ENCODE measurements at regions not wholly inside any gene's neighbourhood (a gene's known extent, or its start where the extent isn't known, plus 50 kb on each side); places are given as distances from the start of the nearest gene placed in this dataset.
"Not testable (repeated sequence)": the region's sequence is repeated elsewhere in the genome, so short reads cannot be mapped to it uniquely, and the experiment has no call there.

- no peak for DNase-seq (ENCODE audit: low spot score)
Observed at GRCh38 chr1:221575605-221576004, 166.3 kb downstream of the DUSP10 start.

GRCh38 chr1:221576268-221576667 lies 165.6 kb downstream of the DUSP10 start:
- DNase-seq (ENCODE audit: low spot score): no peak

GRCh38 chr1:221583465-221583864 lies 158.4 kb downstream of the DUSP10 start:
- no peak for DNase-seq (ENCODE audit: low spot score)

- DNase-seq (ENCODE audit: low spot score): not testable (repeated sequence)
Observed at GRCh38 chr1:221587013-221587412, 154.9 kb downstream of the DUSP10 start.

- not testable (repeated sequence) for DNase-seq (ENCODE audit: low spot score)
Observed at GRCh38 chr1:221591250-221591649, 150.6 kb downstream of the DUSP10 start.

GRCh38 chr1:221594576-221594975 lies 147.3 kb downstream of the DUSP10 start:
- no peak for DNase-seq (ENCODE audit: low spot score)

DNA sequence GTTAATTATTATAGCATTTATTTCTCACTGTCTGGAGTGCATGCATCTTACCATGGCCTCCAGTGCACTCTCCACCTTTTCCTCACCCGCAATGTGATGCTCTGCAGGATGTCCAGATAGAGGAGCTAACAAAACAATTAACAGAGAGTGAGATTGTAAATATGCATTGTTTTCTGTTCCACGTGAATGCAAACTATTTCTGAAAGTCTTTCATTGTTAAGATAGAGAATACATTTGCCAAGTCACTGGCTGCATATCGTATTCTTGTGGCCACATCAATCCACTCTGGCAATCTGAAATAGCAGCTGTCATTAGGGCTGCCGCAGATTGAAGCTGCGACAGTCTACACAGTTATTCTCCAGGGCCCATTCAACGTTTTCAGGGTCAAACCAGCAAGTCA lies 143.8 kb downstream of the DUSP10 start:
- DNase-seq (ENCODE audit: low spot score): peak; percentile 80

GRCh38 chr1:221601166-221601565 lies 140.7 kb downstream of the DUSP10 start:
- DNase-seq (ENCODE audit: low spot score): no peak

- DNase-seq (ENCODE audit: low spot score): no peak
Observed at GRCh38 chr1:221602830-221603229, 139.1 kb downstream of the DUSP10 start.

DNA sequence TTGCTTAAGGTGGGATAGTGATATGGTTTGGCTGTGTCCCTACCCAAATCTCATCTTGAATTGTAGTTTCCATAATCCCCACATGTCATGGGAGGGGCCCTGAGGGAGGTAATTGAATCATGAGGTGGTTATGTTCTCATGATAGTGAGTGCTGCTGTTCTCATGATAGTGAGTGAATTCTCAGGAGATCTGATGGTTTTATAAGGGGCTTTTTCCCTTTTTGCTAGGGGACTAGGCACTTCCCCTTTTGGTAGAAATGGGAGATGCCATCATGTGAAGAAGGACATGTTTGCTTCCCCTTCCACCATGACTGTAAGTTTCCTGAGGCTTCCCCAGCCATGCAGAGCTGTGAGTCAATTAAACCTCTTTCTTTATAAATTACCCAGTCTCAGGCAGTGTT lies 137.5 kb downstream of the DUSP10 start:
- not testable (repeated sequence) for DNase-seq (ENCODE audit: low spot score)

GRCh38 chr1:221604948-221605347 lies 136.9 kb downstream of the DUSP10 start:
- DNase-seq (ENCODE audit: low spot score): no peak

DNA sequence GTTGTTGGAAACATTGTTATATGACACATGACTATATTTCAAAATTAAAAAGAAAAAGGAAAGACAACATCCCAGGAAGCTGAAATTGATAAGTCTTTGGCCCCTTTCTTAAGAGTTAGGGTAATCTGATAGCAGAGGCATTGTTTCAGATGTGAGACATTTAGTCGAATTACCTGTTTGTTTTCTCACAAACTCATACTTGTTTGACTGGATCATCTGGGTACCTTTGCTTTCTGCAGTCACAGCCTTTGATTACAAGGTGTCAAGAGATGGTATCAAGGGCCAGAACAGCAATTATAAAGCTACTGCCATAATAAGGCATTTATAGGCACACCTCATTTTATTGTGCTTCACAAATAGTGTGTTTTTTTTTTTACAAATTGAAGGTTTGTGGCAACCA lies 136.3 kb downstream of the DUSP10 start:
- no peak for DNase-seq (ENCODE audit: low spot score)

- DNase-seq (ENCODE audit: low spot score): no peak
Observed at GRCh38 chr1:221606256-221606655, 135.6 kb downstream of the DUSP10 start.

- DNase-seq (ENCODE audit: low spot score): no peak
Observed at GRCh38 chr1:221608835-221609320, 133.0 kb downstream of the DUSP10 start.

GRCh38 chr1:221611656-221612046 lies 130.2 kb downstream of the DUSP10 start:
- DNase-seq (ENCODE audit: low spot score): no peak

- DNase-seq (ENCODE audit: low spot score): no peak
Observed at GRCh38 chr1:221612047-221612777, 129.7 kb downstream of the DUSP10 start.

- no peak for DNase-seq (ENCODE audit: low spot score)
Observed at GRCh38 chr1:221620437-221621384, 121.2 kb downstream of the DUSP10 start.

GRCh38 chr1:221621683-221622082 lies 120.2 kb downstream of the DUSP10 start:
- DNase-seq (ENCODE audit: low spot score): no peak

DNA sequence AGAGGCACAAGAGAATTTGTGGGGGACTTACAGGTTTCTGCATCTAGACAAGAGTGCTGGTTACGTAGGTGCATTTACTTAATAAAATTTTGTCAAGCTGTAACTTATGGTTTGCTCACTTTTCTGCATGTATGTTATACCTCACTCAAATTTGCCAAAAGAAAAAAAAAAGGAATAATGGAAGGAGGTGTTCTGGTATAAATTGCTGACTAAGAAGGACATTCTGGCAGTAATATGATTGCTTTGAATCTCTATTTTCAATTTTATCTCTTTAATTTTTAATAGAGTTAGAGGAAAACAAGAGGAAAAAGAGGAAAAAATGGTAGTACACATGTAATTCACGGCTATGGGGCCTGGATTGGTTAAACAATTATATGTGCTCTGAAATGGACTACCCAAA lies 119.5 kb downstream of the DUSP10 start:
- no peak for DNase-seq (ENCODE audit: low spot score)

GRCh38 chr1:221625026-221625425 lies 116.9 kb downstream of the DUSP10 start:
- DNase-seq (ENCODE audit: low spot score): no peak

DNA sequence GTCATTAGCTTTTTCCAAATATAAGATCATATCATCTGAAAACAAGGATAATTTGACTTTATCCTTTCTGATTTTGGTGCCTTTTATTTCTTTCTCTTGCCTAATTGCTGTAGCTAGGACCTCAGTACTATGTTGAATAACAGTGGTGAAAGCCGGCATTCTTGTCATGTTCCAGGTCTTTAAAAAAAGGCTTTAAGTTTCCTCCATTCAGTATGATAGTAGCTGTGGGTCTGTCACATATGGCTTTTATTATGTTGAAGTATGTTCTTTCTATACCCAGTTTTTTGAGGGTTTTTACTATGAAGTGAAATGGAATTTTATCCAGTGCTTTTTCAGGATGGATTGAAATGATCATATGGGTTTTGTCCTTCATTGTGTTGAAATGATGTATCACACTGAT lies 115.8 kb downstream of the DUSP10 start:
- DNase-seq (ENCODE audit: low spot score): no peak

- DNase-seq (ENCODE audit: low spot score): no peak
Observed at GRCh38 chr1:221630236-221630635, 111.7 kb downstream of the DUSP10 start.

DNA sequence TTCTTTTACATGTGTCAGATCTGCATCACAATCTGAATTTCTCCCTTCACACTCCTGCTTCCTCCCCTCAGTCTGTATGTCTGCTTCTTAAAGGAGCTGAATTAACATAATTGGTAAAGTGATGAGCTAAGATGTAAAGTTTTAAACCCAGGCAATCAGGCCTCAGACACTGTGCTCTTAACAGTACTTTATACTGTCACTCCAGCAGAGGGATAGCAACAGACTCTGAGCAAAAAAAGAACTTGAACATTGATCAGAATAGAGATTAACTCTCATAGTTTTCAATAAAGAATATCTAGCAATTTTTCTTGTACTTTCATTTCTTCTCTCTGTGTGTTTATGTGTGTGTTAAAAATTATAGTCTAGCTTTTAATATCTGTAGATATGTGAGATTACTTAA lies 110.3 kb downstream of the DUSP10 start:
- DNase-seq (ENCODE audit: low spot score): no peak
